ENCODE measurements at regions not wholly inside any gene's neighbourhood (a gene's known extent, or its start where the extent isn't known, plus 50 kb on each side); places are given as distances from the start of the nearest gene placed in this dataset.
"Not testable (repeated sequence)": the region's sequence is repeated elsewhere in the genome, so short reads cannot be mapped to it uniquely, and the experiment has no call there.

DNA sequence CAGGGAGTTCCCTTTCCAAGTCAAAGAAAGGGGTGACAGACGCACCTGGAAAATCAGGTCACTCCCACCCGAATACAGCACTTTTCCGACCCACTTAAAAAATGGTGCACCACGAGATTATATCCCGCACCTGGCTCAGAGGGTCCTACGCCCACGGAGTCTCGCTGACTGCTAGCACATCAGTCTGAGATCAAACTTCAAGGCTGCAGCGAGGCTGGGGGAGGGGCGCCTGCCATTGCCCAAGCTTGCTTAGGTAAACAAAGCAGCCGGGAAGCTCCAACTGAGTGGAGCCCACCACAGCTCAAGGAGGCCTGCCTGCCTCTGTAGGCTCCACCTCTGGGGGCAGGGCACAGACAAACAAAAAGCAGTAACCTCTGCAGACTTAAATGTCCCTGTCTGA, 277.8 kb upstream of the ARHGAP42 start:
- H3K27me3 ChIP-seq; H3K4me1 ChIP-seq; intact Hi-C loops (cut with DNase I); H3K4me3 ChIP-seq; DNase-seq (ENCODE audit: extremely low spot score in 2 of 2); H3K36me3 ChIP-seq; H3K27ac ChIP-seq; H3K9me3 ChIP-seq: not testable (repeated sequence)

DNA sequence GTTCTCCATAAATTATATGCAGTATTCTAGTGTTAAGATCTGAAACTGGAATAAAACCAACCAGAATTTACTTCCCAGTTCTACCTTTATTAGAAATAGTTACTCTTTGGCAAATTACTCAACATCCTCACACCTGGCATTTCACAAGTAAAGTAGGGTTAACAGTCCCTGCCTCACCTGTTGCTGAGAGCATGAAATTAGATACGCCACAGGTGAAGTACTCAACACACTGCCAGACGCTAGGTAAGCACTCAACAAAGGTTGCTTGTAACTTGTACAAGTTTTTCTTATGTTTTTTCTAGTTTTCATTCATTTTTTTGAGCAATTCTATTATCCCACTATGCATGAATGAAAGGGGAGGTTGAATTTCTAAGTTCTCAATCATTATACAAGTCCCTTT, 267.6 kb upstream of the ARHGAP42 start:
- H3K27me3 ChIP-seq: no peaks in the 10 kb centered on the region

DNA sequence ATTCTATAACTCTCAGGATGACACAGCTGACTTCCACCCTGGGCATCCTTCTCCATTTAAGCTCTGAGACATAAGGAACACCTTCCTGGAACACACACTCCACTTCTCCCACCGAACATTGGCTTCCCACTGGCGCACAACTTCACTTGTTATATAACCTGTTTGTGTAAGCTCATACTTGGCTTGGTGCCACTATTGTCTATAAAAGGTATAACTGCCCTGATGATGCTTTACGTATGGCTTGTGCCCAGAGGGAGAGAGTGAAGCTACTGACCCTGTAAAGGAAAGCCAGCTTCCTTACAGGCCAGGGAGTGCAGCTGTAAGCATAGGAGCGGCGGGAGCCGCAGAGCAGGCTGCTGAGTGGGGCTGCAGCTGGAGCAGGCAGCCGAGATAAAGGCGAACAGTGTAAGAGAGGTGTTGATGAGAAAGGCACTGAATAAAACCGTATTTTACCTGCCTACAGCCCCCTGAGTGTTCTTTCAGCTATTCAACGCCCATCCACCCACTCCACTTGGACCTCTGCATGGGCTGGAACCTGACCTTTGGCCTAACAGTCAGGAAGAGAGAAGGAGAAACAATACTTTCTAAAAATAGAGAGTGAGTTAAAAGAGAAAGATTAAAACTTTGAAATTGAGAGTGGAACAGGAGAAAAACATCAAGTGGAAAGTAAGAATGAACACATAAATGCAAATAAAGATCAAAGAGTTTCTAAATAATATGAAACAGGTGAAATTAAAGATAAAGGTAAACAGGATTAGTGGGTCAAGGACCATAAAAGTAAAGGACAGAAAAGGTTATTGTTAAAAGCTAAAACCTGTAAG, 252.1 kb upstream of the ARHGAP42 start:
- DNase-seq (ENCODE audit: extremely low spot score in 2 of 2): no peak
- intact Hi-C loops (cut with DNase I): no loop called here
- H3K4me3 ChIP-seq: no peak overlapping the region
- no peaks in the 10 kb centered on the region for H3K36me3 ChIP-seq
- TF ChIP-seq POLR2AphosphoS5 (IDR thresholded peaks at IDR 0.05; ENCODE audit: insufficient read depth in 1 of 2, low read depth in 1 of 2) (no peak), POLR2A (IDR thresholded peaks at IDR 0.05) (no peak)
- TF ChIP-seq, protein P1, sequence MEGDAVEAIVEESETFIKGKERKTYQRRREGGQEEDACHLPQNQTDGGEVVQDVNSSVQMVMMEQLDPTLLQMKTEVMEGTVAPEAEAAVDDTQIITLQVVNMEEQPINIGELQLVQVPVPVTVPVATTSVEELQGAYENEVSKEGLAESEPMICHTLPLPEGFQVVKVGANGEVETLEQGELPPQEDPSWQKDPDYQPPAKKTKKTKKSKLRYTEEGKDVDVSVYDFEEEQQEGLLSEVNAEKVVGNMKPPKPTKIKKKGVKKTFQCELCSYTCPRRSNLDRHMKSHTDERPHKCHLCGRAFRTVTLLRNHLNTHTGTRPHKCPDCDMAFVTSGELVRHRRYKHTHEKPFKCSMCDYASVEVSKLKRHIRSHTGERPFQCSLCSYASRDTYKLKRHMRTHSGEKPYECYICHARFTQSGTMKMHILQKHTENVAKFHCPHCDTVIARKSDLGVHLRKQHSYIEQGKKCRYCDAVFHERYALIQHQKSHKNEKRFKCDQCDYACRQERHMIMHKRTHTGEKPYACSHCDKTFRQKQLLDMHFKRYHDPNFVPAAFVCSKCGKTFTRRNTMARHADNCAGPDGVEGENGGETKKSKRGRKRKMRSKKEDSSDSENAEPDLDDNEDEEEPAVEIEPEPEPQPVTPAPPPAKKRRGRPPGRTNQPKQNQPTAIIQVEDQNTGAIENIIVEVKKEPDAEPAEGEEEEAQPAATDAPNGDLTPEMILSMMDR (IDR thresholded peaks at IDR 0.05): no peak
- no peak overlapping the region for H3K27ac ChIP-seq
- no peaks in the 10 kb centered on the region for H3K4me1 ChIP-seq
- H3K9me3 ChIP-seq: no peaks in the 10 kb centered on the region
- no peaks in the 10 kb centered on the region for H3K27me3 ChIP-seq

More for the DNA sequence above, 267.6 kb upstream of the ARHGAP42 start:
- intact Hi-C loops (cut with DNase I): no loop called here
- H3K4me3 ChIP-seq: no peak overlapping the region
- no peak overlapping the region for H3K27ac ChIP-seq
- H3K9me3 ChIP-seq: no peaks in the 10 kb centered on the region
- DNase-seq (ENCODE audit: extremely low spot score in 2 of 2): no peak
- TF ChIP-seq, protein P1 (IDR thresholded peaks at IDR 0.05): no peak
- TF ChIP-seq POLR2A (IDR thresholded peaks at IDR 0.05) (no peak), POLR2AphosphoS5 (IDR thresholded peaks at IDR 0.05; ENCODE audit: insufficient read depth in 1 of 2, low read depth in 1 of 2) (no peak)
- no peaks in the 10 kb centered on the region for H3K36me3 ChIP-seq
- no peaks in the 10 kb centered on the region for H3K4me1 ChIP-seq

DNA sequence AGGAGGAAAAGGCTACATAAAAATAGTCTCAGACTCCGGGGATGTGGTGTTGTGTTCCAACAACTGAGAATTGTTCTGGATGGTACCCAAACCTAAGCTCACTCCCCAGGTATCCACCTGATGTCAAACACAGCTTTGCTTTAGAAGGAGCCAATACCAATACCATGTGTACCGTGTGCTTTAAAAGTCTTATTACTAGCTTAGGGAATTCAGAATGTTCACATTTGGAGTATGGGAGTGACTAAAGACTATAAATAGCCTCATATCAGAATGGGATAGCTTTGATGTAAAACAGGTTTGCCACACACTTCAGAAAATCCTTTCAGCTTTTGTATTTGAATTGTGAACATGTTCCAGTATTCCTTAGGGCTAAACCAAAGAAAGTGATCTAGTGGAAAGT, 248.7 kb upstream of the ARHGAP42 start:
- H3K9me3 ChIP-seq: no peaks in the 10 kb centered on the region
- H3K4me3 ChIP-seq: no peak overlapping the region
- TF ChIP-seq, protein P1 (IDR thresholded peaks at IDR 0.05): no peak
- TF ChIP-seq POLR2A (IDR thresholded peaks at IDR 0.05) (no peak), POLR2AphosphoS5 (IDR thresholded peaks at IDR 0.05; ENCODE audit: insufficient read depth in 1 of 2, low read depth in 1 of 2) (no peak)
- DNase-seq (ENCODE audit: extremely low spot score in 2 of 2): no peak
- H3K27ac ChIP-seq: no peak overlapping the region
- H3K36me3 ChIP-seq: no peaks in the 10 kb centered on the region
- no peaks in the 10 kb centered on the region for H3K27me3 ChIP-seq
- intact Hi-C loops (cut with DNase I): no loop called here
- H3K4me1 ChIP-seq: no peaks in the 10 kb centered on the region

DNA sequence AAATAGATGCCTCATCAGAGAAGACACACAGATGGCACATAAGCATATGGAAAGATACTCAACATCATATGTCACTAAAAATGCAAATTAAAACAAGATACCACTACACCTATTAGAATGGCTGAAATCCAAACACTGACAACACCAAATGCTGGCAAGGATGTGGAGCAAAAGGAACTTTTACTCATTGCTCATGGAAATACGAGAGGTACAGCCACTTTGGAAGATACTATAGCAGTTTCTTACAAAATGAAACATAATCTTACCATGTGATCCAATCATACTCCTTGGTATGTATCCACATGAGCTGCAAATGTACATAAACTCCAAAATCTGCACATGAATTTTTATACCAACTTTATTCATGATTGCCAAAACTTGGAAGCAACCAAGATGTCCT, 246.0 kb upstream of the ARHGAP42 start:
- Histone ChIP-seq H3K36me3 (no peaks in the 10 kb centered on the region), H3K4me1 (no peaks in the 10 kb centered on the region), H3K27me3 (no peaks in the 10 kb centered on the region), H3K9me3 (no peaks in the 10 kb centered on the region), H3K27ac (no peak overlapping the region), H3K4me3 (no peak overlapping the region)
- intact Hi-C loops (cut with DNase I): no loop called here
- TF ChIP-seq POLR2AphosphoS5 (IDR thresholded peaks at IDR 0.05; ENCODE audit: insufficient read depth in 1 of 2, low read depth in 1 of 2) (no peak), POLR2A (IDR thresholded peaks at IDR 0.05) (no peak)
- TF ChIP-seq, protein P1 (IDR thresholded peaks at IDR 0.05): no peak
- DNase-seq (ENCODE audit: extremely low spot score in 2 of 2): no peak

All from vagina (tissue), 2 donors.